ES-I3 (cell line): ENCODE measurements at regions not wholly inside any gene's neighbourhood (a gene's known extent, or its start where the extent isn't known, plus 50 kb on each side); places are given as distances from the start of the nearest gene placed in this dataset.

Source experiments
- H3K36me3 ChIP-seq: 2 replicates; pipeline ENCODE4 v1.6.1; 2013; ENCODE audit warnings: mild to moderate bottlenecking, low read length, control low read depth, moderate library complexity; ENCODE audit not compliant: insufficient read depth
- H3K4me1 ChIP-seq: 2 replicates; pipeline ENCODE4 v1.6.1; 2013; ENCODE audit warnings: mild to moderate bottlenecking, control low read depth, low read length; ENCODE audit not compliant: insufficient read depth
- H3K9ac ChIP-seq: 2 replicates; pipeline ENCODE4 v1.6.1; 2013; ENCODE audit warnings: low read depth, mild to moderate bottlenecking, low read length, moderate library complexity
- H3K9me3 ChIP-seq: 2 replicates; pipeline ENCODE4 v1.6.1; 2013; ENCODE audit warnings: mild to moderate bottlenecking, low read length, moderate library complexity; ENCODE audit not compliant: control insufficient read depth, insufficient read depth

DNA sequence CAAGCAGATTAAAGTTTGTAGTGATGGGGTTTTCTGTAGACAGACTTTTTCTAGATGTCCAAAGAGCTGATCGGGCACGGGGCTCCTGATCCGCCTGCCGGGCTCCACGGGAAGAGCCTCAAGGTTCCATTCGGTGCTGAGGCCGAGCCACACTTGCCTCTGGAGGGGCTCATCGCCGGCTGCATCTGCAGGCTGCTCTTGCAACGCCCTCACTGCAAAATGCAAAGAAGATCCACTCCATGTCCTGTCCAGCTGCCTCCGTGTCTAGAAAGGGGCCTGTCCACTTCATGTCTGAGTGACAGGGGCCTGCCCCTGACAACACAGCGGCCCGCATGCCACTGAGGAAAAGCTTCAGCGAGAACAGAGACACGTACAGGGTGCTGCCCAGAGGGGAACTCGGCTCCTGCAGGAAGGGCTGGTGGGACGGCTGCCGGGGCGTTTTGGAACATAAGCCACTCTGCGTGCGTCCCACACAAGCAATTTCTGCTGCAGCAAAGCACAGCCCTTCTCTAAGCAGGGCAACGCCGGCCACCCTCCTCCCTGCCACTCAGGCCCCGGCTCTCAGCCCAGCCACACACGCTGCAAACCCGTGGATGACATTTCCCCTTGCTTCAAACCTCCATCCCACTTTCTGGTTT is 53.6 kb upstream of the CTDP1 start:
- Histone ChIP-seq H3K4me1 (no peaks in the 10 kb centered on the region), H3K9me3 (no peaks in the 10 kb centered on the region), H3K9ac (no peak overlapping the region)

DNA sequence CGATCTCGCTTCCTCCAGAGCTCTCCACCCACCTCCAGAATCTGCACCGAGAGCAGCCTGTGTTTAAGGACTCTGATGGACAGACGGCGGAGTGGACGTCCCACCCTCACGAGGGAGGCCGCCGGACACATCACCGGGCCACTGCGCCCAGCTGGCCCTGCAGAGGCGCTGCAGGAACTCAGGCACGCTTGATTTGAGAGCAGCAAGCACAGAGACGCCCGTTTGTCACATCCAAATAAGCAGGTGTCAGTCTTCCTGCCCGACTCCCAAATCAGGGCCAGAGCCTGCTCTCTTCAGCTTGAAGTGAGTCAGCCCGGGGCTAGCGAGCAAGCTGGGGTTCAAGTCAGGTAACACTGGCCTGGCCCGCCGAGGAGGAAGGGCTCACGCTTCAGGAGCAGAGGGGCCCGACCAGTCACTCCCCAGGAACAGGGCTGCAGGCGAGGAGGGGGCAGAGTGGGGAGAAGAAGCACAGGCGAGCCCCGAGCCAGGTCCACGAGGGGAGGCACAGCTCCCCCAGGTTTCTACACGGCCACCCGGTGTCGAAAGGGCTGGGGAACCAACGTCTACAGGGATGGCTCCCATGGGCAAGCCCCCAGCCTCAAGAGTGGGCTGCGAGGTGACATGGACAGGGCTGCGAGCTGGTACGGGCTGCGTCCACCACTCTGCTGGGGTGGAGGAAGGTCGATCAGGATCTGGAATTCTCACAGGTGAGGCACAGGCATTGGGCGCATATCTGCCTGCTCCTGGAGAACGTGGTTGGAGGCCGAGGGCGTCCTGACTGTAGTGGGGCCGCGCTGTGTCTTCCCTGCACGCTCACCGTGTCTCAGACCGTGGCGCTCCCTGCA is 52.5 kb upstream of the CTDP1 start:
- no peaks in the 10 kb centered on the region for H3K9me3 ChIP-seq
- no peaks in the 10 kb centered on the region for H3K36me3 ChIP-seq
- H3K4me1 ChIP-seq: no peaks in the 10 kb centered on the region
- H3K9ac ChIP-seq: no peak overlapping the region

More for the DNA sequence above, 53.6 kb upstream of the CTDP1 start:
- H3K36me3 ChIP-seq: no peaks in the 10 kb centered on the region

DNA sequence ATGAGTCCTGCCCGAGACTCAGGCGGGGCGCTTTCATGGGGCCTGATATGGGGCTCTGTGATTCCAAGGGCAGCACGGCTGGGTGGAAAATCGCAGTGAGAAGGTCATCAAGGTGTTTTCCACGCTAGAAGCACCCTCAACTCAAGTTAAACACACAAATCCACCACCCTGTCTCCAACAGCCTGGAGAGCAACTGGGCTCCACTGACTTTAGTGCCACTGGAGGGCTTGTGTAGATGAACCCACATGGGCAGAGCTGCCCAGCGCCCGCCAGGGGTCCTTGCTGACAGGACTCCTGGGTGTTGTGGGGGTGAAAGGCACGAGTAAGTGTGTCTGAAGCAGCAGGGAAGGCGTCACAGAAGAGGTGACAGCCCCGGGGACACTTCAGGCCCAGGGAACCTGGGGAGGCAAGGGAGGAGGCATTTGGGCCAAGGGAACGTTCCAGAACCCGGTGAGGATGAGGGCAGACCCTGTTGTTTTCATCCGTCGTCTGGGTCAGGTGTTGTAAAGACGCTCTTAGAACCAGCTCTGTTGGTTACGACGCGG is 51.8 kb upstream of the CTDP1 start:
- H3K9ac ChIP-seq: no peak overlapping the region
- H3K4me1 ChIP-seq: no peaks in the 10 kb centered on the region
- no peaks in the 10 kb centered on the region for H3K9me3 ChIP-seq
- no peaks in the 10 kb centered on the region for H3K36me3 ChIP-seq

DNA sequence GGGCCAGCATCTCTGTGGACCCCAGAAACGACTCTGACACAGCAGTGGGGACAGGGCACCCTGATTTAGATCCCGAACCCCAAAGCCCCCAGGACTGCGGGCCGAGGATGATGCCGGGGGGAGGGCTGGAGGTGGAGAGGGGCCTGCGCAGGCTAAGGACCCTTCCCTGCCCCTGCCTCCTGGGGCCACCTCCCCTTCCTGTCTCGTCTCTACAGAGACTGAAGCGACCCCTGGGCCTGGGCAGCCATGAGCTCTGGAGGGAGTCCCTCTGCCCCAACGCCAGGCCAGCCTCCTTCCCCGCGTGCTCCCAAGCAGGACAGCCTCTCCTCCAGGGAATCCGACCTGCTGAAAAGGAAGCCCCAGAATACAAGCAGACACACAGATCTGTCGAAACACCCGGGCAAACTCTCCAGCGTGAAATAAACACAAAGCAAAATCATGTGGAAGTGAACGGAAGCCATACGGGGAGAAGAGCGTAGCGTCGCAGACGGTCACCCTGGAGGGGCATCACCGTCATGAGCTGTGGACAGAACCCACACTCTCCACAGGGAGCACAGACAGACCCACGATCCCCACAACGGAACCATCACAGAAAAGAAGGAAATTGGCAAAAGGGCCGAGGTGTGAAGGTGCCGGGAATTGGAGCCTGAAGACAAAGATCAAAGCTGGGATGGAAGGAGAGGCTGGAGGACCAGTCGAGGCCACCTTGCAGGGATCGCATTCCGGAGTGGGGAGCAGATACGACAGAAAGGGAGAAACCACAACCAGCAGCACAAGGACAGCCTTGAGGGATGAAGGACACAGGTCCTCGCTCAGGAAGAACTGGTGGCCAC is 51.0 kb upstream of the CTDP1 start:
- Histone ChIP-seq H3K36me3 (no peaks in the 10 kb centered on the region), H3K9ac (no peak overlapping the region), H3K4me1 (no peaks in the 10 kb centered on the region), H3K9me3 (no peaks in the 10 kb centered on the region)

DNA sequence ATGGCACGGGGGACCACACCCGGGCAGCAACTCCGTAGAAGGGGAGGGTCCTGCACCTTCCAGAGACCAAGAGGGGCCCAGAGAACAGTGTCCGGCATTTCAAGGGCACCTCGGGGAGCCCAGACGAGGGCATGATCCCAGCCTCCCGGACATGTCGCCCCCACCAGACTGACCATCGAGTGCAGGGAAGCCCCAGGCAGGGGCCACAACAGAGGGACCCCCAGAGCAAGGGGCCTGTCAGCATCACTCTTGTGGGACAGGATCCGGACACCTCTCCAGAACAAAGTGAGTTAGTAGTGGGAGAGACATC is 50.4 kb upstream of the CTDP1 start:
- no peaks in the 10 kb centered on the region for H3K9me3 ChIP-seq
- no peaks in the 10 kb centered on the region for H3K36me3 ChIP-seq
- H3K4me1 ChIP-seq: no peaks in the 10 kb centered on the region
- H3K9ac ChIP-seq: no peak overlapping the region

DNA sequence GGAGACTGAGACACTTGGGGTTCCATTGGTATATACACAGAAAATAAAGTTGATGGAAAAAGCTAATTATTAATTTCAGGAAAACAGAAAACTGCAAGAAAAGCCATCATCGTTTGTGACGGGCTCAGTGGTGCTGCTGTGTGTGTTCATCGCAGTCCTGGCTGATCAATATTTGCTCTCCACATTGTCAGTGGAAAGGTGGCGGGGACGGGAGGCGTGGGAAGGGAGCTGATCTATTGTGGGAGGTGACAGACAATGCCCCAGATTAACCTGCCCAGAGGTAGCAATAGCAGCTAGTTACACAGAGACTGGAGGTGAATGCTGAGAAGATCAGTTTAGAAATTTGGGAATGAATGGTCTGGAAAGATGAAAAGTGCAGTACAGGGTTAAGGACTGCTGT is 50.0 kb upstream of the CTDP1 start:
- Histone ChIP-seq H3K36me3 (no peaks in the 10 kb centered on the region), H3K9ac (no peak overlapping the region), H3K9me3 (no peaks in the 10 kb centered on the region), H3K4me1 (no peaks in the 10 kb centered on the region)
